T-helper 1 cell treated with Interleukin-12 subunit alpha and Interleukin-12 subunit beta and Interleukin-4 antibody, amounts not matched to agents 30 μg/mL and 1 μg/mL, for 36 hours (primary cell): ENCODE measurements at regions not wholly inside any gene's neighbourhood (a gene's known extent, or its start where the extent isn't known, plus 50 kb on each side); places are given as distances from the start of the nearest gene placed in this dataset.

Source experiments
- H3K27ac Mint-ChIP-seq: one replicate; pipeline ENCODE4 v1.8.0; 2021; ENCODE audit warnings: mild to moderate bottlenecking, mixed read lengths
- H3K27me3 Mint-ChIP-seq: one replicate; pipeline ENCODE4 v1.8.0; 2021; ENCODE audit warnings: low read depth, mixed read lengths
- H3K36me3 Mint-ChIP-seq: one replicate; pipeline ENCODE4 v1.8.0; 2021; ENCODE audit warnings: low read depth, mixed read lengths
- H3K4me1 Mint-ChIP-seq: one replicate; pipeline ENCODE4 v1.8.0; 2021; ENCODE audit warnings: low read depth, mixed read lengths
- H3K4me3 Mint-ChIP-seq: one replicate; pipeline ENCODE4 v1.8.0; 2021; ENCODE audit warnings: mild to moderate bottlenecking, moderate library complexity, mixed read lengths
- H3K9me3 Mint-ChIP-seq: one replicate; pipeline ENCODE4 v1.8.0; 2021; ENCODE audit warnings: mixed read lengths

DNA sequence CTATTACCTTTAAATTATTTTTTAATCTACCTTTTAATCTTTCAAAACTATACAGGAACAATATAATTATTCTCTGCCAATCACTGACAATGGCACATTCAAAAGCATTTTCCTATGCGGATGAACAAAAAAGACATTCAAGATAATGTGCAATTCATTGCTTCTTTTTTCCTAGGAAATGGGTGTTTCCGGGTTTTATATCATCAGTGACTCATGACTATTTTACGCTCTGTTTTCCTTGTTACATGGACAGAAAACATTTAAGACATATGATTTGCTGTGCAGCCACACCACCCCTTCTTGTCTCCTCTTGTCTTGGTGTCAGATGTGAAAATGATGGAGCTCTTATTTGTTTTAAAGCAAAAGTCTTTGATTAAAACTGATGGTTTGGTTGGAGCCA is 184.7 kb upstream of the LINC00305 start:
- H3K9me3 Mint-ChIP-seq: no peaks in the 10 kb centered on the region
- H3K36me3 Mint-ChIP-seq: no peaks in the 10 kb centered on the region
- H3K4me3 Mint-ChIP-seq: no peak overlapping the region
- no peaks in the 10 kb centered on the region for H3K4me1 Mint-ChIP-seq
- no peaks in the 10 kb centered on the region for H3K27me3 Mint-ChIP-seq
- H3K27ac Mint-ChIP-seq: no peak overlapping the region

DNA sequence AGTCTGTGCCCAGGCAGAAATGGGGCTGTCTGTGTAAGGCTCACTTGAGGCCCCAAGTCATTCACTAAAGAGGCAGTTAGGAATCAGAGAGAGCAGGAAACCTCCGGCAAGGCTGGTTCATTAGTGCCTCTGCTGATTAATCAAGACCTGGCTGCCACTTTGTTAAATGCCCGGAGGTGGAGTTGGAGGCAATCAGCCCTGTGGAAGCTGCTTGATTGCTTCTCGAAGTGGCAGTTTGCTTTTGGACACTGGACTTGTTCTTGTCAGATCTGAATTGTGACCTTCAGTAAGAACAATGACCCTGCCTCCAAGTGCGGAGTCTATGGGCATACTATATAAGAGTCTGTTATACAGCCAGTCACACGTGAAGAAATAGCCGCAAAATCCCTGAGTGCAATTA is 183.9 kb upstream of the LINC00305 start:
- Mint-ChIP-seq H3K9me3 (peaks cover 2% of the 10 kb centered on the region), H3K4me1 (no peaks in the 10 kb centered on the region), H3K27ac (no peak overlapping the region), H3K4me3 (no peak overlapping the region), H3K27me3 (no peaks in the 10 kb centered on the region), H3K36me3 (no peaks in the 10 kb centered on the region)

DNA sequence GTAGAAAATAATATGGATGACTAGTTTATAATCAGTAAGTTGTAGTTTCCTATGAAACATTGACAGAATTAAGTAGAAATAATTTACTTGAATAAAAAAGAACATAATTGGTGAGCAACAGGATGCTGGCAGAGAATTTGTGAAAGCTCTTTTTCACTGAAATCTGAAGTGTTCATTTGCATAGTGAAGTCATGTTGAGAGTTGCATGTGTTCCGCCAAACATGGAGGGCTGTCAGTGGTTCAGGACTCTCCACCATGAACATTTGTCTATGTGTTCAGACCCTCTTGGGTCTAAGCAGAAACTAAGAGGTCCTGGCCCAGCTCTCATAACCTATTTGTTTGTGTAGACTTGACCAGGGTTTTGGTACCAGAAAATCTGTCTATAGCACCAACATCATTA is 182.5 kb upstream of the LINC00305 start:
- no peaks in the 10 kb centered on the region for H3K36me3 Mint-ChIP-seq
- H3K4me3 Mint-ChIP-seq: no peak overlapping the region
- no peaks in the 10 kb centered on the region for H3K4me1 Mint-ChIP-seq
- peaks cover 4% of the 10 kb centered on the region for H3K9me3 Mint-ChIP-seq
- H3K27me3 Mint-ChIP-seq: no peaks in the 10 kb centered on the region
- no peak overlapping the region for H3K27ac Mint-ChIP-seq

DNA sequence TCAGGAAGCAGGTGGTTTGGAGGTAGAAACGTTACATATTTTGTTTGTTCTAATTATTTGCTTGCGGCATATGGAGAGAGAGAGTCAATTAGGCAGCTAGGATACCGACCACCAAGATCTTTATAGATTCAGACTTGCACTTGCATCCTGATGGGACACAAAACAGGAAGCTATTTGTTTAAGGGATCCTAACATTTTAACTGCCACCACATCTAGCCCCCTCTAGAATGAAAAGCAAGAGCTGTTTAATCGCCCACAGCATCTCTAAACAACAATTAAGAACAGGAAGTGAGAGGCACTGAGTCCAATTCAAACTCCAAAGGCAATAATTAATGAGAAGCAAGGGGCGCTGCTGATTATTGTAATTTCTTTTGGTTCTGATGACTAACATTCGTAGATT is 182.0 kb upstream of the LINC00305 start:
- Mint-ChIP-seq H3K36me3 (no peaks in the 10 kb centered on the region), H3K9me3 (peaks cover 4% of the 10 kb centered on the region), H3K4me3 (no peak overlapping the region), H3K4me1 (no peaks in the 10 kb centered on the region), H3K27ac (no peak overlapping the region), H3K27me3 (no peaks in the 10 kb centered on the region)

DNA sequence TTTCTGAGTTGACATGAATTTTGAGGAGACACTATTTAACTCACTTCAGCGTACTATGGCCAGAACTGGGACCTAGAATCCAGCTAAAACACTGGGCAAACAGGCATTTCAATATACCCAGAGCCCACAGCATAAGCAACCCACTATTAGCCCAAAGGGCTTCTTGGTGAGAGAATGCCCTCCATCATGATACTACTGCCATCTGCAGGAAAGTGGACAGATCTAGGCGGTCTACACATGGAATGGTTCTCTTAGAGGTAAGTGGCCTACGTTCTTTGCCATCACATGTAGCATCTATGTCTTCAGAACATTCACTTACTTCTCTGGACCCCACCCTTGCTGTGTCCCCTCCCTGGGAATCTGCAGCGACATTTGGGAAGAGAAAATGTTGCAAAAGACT is 181.3 kb upstream of the LINC00305 start:
- Mint-ChIP-seq H3K27ac (no peak overlapping the region), H3K9me3 (peaks cover 4% of the 10 kb centered on the region), H3K27me3 (no peaks in the 10 kb centered on the region), H3K4me1 (no peaks in the 10 kb centered on the region), H3K36me3 (no peaks in the 10 kb centered on the region), H3K4me3 (no peak overlapping the region)

DNA sequence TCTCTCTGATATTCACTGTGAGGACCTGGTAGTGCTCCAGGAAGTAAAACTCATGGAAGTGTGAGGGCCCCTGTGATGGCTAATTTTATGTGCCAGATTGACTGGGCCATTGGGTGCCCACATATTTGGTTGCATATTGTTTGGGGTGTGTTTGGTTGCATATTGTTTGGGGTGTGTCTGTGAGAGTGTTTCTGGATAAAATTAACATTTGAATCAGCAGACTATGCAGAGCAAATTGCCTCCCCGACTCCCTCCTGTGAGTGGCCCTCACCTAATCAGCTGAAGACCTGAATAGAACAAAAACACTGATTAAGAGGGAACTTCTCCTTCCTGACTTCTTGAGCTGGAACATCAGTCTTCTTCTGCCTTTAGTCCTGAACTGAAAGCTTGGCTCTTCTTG is 173.3 kb upstream of the LINC00305 start:
- Mint-ChIP-seq H3K9me3 (peaks cover 3% of the 10 kb centered on the region), H3K36me3 (no peaks in the 10 kb centered on the region), H3K4me1 (no peaks in the 10 kb centered on the region), H3K27ac (no peak overlapping the region), H3K4me3 (no peak overlapping the region), H3K27me3 (no peaks in the 10 kb centered on the region)

DNA sequence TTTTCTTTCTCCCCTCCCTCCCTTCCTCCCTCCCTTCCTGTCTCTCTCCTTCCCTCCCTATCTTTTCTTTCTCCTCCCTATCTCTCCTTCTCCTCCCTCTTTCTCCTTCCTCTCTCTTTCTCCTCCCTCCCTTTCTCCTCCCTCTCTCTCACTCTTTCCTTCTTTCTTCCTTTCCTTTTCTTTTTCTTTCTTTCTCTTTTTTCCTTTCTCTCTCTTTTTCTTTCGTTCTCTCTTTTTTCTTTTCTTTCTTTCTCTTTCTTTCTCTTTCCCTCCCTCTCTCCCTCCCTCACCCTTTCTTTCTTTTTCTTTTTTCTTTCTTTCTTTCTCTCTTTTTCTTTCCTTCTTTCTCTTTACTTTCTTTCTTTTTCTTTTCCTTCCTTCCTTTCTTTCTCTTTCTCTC is 169.7 kb upstream of the LINC00305 start:
- H3K4me3 Mint-ChIP-seq: no peak overlapping the region

DNA sequence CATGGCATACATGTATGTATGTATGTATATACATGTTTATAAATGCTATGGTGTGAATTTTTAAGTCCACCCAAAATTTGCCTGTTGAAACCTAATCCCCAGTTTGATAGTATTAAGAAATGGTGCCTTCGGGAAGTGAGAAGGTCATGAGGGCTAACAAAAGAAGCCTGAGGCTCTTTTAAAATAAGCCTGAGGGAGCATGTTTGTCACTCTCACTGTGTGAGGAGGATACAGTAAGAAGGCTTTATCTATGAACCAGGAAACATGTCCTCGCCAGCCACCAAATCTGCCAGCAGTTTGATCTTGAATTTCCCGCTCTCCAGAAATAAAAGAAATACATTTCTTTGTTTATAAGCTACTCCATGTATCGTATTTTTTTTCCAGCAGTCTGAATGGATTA is 163.0 kb upstream of the LINC00305 start:
- H3K36me3 Mint-ChIP-seq: no peaks in the 10 kb centered on the region
- H3K9me3 Mint-ChIP-seq: peaks cover 6% of the 10 kb centered on the region
- no peak overlapping the region for H3K4me3 Mint-ChIP-seq
- no peak overlapping the region for H3K27ac Mint-ChIP-seq
- no peaks in the 10 kb centered on the region for H3K4me1 Mint-ChIP-seq
- no peaks in the 10 kb centered on the region for H3K27me3 Mint-ChIP-seq

More for the DNA sequence above, 169.7 kb upstream of the LINC00305 start:
- Mint-ChIP-seq H3K36me3 (no peaks in the 10 kb centered on the region), H3K9me3 (peaks cover 9% of the 10 kb centered on the region), H3K4me1 (no peaks in the 10 kb centered on the region), H3K27me3 (no peaks in the 10 kb centered on the region), H3K27ac (no peak overlapping the region)

DNA sequence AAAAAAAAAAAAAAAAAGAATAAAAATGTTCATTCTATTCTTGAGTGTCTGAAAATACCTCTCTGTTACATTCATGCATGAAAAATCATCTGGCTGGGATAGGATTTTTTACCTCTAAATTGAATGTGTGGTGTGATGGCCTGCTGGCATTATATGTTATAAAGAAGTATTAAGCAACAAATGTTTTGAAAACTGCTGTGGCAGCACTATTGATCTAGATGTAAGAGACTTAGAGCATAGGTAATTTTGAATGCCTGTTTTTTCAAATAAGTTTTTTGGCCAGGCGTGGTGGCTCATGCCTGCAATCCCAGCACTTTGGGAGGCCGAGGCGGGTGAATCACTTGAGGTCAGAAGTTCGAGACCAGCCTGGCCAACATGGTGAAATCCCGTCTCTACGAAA is 147.0 kb upstream of the LINC00305 start:
- no peak overlapping the region for H3K4me3 Mint-ChIP-seq
- H3K36me3 Mint-ChIP-seq: no peaks in the 10 kb centered on the region
- H3K27ac Mint-ChIP-seq: no peak overlapping the region
- no peaks in the 10 kb centered on the region for H3K4me1 Mint-ChIP-seq
- no peaks in the 10 kb centered on the region for H3K9me3 Mint-ChIP-seq
- no peaks in the 10 kb centered on the region for H3K27me3 Mint-ChIP-seq

DNA sequence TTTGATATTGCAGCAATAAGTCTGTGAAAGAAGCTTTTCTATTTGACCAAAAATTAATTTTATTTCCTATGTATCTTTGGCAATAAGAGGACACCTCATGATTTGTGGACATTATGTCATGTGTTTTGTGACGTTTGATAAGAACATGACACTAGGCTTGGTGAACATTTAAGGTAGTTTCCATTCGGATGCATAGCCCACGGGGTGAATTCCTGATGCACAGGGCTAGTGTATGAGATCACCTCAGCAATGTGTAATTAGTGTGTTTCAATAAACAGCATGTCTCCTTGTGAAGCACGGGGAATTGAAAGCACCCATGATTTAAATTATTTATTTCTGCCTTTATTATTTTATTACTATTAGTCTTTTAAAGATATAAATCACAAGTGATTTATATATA is 146.1 kb upstream of the LINC00305 start:
- Mint-ChIP-seq H3K27me3 (no peaks in the 10 kb centered on the region), H3K9me3 (no peaks in the 10 kb centered on the region), H3K4me1 (no peaks in the 10 kb centered on the region), H3K27ac (no peak overlapping the region), H3K4me3 (no peak overlapping the region), H3K36me3 (no peaks in the 10 kb centered on the region)

DNA sequence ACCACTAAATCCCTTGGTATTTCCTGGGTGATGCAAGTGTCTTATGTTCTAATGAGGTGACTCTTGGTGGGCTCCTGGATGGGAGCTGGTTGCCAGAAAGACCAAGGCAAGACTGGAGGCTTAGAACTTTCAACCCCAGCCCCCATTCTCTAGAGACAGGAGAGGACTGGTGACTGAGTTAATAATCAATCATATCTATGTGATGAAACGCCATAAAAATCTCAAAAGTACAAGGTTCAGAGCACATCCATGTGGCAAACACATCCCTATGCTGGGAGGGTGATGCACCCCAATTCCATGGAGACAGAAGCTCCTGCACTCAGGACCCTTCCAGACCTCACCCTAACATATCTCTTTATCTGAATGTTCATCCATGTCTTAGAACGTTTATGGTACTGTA is 139.5 kb upstream of the LINC00305 start:
- no peaks in the 10 kb centered on the region for H3K4me1 Mint-ChIP-seq
- H3K4me3 Mint-ChIP-seq: no peak overlapping the region
- no peaks in the 10 kb centered on the region for H3K9me3 Mint-ChIP-seq
- H3K36me3 Mint-ChIP-seq: no peaks in the 10 kb centered on the region
- H3K27ac Mint-ChIP-seq: no peak overlapping the region
- no peaks in the 10 kb centered on the region for H3K27me3 Mint-ChIP-seq

DNA sequence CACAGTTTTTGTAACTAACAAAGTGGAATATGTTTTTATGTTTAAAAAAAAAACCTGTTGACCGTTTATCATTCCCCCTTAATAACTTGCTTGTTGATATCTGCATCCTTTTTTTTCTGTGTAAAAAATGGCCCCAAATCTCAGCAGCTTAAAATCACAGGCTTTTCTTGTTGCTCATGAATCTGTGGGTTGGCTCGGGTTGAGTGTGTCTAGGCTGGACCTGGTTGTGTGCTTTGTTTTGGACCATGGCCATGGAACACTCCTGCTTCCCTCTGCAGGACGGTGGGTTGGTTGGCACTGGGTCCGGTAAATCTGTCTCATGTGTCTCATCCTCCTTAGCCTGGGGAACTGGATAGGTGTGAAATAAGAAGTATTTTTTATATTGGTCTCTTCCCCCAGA is 139.0 kb upstream of the LINC00305 start:
- Mint-ChIP-seq H3K9me3 (no peaks in the 10 kb centered on the region), H3K27ac (no peak overlapping the region), H3K36me3 (no peaks in the 10 kb centered on the region), H3K27me3 (no peaks in the 10 kb centered on the region), H3K4me1 (no peaks in the 10 kb centered on the region), H3K4me3 (no peak overlapping the region)

DNA sequence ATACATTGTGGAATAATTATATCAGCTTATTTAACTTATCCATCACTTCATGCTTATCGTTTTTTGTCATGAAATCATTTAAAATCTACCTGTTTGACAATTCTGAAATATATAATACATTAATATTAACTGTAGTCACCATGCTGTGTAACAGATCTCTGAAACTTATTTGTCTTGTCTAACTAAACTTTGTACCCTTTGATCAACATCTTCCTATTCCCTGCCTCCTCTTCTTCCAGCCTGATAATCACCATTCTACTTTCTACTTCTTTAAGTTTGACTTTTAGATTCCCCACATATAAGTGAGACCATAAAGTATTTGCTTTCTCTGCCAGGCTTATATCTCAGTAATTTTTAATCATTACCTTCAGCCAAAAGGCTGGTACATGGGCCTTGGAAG is 134.2 kb upstream of the LINC00305 start:
- Mint-ChIP-seq H3K9me3 (no peaks in the 10 kb centered on the region), H3K27me3 (no peaks in the 10 kb centered on the region), H3K4me1 (no peaks in the 10 kb centered on the region), H3K4me3 (no peak overlapping the region), H3K27ac (no peak overlapping the region), H3K36me3 (no peaks in the 10 kb centered on the region)

DNA sequence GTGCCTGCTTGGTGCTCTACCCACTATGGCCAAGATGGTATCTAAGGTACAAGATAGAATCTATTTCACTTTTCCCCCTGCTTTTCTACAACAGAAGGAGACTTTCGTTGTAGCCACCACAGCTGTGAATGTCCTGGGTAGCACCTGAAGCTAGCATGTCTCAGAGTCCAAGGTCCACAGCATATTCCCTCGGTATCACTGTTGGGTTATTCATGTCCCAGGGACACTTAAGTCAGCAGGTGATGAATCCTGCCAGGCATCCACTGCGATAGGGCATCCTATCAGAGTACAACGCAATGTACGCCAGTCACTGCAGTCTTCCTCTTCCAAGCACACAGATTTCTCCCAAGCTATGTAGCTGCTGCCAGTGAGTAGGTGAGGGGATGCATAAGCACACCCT is 129.1 kb upstream of the LINC00305 start:
- Mint-ChIP-seq H3K4me3 (no peak overlapping the region), H3K9me3 (no peaks in the 10 kb centered on the region)

DNA sequence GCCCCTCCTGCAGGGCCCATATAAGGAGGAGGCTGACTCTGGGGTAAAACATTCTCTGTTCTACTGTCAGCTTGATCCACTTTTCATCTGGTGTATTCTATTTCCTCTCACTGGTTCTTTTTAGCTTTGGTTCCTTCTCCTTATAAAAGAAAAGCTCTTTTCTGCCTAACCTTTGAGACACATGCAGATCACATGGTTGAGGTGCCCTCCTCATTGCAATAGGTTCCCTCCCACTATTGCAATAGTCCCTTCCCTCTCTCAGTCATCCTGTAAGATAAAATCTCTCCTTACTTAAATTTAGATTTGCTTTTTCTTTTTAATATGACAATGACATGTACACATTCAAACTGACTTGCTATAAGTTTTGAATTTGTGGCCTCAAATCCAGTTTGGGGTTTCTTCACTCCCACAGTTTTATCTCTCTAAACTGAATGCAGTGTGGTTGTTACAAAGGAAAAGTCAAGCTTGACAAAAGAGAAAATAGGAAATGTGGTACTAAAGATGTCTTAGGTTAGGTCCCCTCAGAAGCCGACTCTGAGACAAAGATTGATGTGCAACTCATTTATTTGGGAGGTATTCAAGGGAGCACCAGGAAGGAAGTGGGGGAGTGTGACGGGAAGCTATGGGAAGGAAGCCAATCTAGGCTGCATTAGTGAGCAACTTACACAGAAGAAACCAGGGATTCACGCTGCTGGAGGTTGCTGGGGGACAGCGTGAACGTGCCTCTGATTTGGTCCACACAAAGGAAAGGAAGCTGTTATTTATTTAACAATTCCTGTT is 127.6 kb upstream of the LINC00305 start:
- Mint-ChIP-seq H3K4me3 (no peak overlapping the region), H3K4me1 (no peaks in the 10 kb centered on the region), H3K27ac (no peak overlapping the region), H3K36me3 (no peaks in the 10 kb centered on the region), H3K9me3 (no peaks in the 10 kb centered on the region), H3K27me3 (no peaks in the 10 kb centered on the region)

More for the DNA sequence above, 129.1 kb upstream of the LINC00305 start:
- no peaks in the 10 kb centered on the region for H3K27me3 Mint-ChIP-seq
- no peaks in the 10 kb centered on the region for H3K4me1 Mint-ChIP-seq
- H3K36me3 Mint-ChIP-seq: no peaks in the 10 kb centered on the region
- H3K27ac Mint-ChIP-seq: no peak overlapping the region
